GM21825 (cell line): ENCODE measurements at regions not wholly inside any gene's neighbourhood (a gene's known extent, or its start where the extent isn't known, plus 50 kb on each side); places are given as distances from the start of the nearest gene placed in this dataset.

Source experiments
- ATAC-seq: cut with Tn5 transposase; IDR thresholded peaks from one replicate; pipeline ENCODE4 v1.9.1; 2021; ENCODE audit warnings: mild to moderate bottlenecking, moderate library complexity; ENCODE audit not compliant: unreplicated experiment

GRCh38 chr1:30610917-30611316 is 112.5 kb downstream of the MATN1 start:
- ATAC-seq = no peak

DNA sequence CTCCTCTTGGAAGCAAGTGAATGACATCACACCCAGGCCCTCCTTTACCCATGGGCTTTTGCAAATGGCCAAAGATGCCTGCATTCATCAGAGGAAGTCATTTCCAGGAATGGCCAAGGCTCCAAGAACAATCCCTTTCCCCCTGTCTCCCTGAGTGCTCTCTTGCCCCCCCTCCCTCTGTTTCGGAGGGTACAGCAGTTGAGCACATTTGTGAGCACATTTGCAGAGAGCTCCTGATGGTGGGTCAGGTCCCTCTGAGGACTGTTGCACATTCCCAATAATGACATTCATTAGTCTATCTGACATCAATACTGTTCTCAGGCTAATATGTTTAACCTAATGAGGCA is 113.4 kb downstream of the MATN1 start:
- no peak for ATAC-seq

DNA sequence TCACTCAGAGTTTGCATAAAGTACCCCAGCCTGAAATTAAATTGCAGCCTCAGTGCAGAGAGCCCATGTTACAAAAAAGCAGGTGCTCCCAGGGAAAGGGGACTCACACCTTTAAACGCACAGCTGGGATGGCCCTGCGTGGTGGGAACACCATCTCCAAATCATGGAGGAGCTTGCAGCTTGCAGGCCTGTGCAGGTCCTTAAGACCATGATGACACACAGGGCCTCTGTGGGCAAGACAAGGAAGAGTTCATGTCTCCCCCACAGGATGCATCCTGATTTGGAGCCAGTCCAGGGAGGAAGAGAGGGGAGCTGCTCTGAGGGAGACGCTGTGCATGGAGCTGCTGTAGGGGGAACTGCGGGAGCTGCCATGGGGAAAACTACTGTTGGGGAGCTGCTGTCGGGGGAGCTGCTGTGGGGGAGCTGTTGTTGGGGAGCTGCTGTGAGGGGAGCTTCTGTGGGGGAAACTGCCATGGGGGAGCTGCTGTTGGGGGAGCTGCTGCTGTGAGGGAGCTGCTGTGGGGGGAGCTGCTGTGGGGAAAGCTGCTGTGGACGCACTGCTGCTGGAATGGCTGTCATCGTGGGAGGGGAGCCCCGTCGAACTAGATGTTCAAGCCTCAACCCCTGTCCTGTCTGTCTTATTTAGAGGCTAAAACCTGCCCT is 113.9 kb downstream of the MATN1 start:
- ATAC-seq = no peak

- ATAC-seq = no peak
Observed at GRCh38 chr1:30607723-30608122, 115.7 kb downstream of the MATN1 start.

- ATAC-seq = no peak
Observed at GRCh38 chr1:30606166-30606565, 117.2 kb downstream of the MATN1 start.

DNA sequence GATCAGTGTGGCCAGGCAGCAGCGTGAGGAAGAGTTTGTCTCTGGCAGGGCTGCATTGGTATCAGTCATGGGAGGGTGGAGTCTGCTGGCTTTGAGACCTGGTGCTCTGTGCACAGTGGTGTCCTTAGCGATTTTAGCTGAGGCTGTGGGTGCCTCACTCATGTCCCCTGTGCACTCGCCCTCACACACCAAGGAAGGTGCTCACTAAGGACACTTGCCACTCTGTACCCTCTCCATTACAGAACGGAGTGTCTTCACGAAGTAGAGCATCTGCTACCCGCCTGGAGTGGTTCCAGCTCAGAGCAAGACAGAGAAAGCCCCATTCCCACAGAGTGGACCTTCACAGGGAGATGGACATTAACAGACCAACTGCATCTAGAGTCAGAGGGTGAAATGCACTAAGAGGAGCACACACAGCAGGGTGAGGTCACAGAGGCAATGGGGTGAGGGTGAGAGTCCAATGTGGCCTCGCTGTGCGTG is 117.9 kb downstream of the MATN1 start:
- no peak for ATAC-seq

GRCh38 chr1:30604801-30605440 is 118.5 kb downstream of the MATN1 start:
- no peak for ATAC-seq

DNA sequence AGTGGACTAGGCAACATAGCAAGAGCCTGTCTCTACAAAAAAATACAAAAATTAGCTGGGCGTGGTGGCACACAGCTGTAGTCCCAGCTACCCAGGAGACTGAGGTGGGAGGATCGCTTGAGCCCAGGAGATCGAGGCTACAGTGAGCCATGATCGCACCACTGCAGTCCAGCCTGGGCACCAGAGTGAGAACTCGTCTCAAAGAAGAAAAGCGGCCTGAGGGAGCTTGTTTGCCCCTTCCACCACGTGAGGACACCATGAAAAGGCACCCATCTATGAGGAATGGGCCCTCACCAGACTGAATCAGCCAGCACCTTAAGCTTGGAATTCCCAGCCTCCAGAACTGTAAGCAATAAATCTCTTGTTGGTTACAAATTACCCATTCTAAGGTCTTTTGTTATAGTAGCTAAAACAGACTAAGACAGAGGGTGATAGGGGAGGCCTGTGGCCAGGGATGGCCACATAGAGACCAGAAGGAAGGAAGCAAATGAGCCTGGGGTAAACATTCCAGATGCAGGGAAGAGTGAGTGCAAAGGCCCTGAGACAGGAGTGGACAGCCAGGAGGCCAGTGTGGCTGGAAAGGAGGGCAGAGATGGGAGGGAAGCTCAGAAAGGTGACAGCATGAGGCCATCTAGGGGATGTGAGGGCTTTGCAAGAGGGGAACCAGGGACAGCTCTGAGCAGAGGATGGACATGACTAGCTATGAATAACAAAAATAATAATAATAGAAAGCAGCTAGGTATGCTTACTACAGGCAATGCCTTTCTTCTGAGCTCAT is 120.1 kb downstream of the MATN1 start:
- ATAC-seq = no peak

DNA sequence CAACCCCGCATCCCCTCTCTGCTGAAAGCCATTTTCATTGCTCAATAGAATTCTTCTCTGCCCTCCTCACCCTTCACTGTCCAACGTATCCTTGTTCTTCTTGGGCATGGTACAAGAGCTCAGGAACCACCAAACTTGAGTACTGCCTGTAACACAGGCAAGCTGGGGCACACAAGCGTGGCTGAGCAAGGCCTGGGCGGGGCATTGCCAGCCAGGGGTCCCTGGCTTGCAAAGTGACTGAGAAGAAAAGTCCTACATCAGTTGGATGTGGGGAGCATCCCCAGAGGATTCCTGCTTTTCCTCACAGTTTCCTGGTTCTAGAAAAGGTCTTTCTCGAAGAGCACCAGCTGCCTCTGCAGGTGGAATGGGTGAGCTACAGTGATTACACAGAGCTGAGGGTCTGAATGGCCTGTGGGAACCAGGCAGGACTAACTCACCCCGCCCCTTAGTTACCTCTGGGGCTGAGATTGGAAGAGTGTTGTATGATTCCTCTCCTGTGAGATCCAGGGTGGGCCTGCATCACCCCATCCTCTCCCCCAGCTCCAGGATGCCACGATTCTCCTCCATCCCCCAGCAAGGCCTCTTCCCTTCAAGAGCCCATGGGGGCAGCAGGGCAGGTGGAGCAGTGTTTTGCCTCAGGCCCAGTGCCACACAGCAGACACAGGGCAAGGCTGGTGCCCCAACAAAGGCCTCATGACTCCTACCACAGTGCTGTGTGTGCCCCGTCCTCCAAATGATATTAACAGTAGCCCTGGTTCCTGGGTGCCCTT is 121.9 kb downstream of the MATN1 start:
- no peak for ATAC-seq

DNA sequence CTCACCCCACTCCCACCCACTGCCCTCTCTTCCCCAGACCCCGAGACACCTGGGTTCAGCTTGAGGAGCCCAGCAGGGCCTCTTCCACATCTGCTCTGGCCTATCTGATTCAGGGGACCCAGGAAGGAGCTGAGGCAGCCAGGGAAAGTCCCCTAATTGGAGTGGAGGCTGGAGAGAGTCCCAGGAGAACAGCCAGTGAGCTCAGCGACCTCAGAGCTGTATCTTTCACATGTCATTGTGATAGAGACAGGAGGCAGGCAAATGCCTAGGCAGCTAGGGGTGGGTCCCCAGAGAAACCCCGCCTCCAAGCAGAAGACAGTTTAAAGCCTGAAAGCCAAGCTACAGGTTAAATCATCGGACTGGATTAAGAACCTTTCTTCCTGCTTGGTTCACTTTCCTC is 122.7 kb downstream of the MATN1 start:
- ATAC-seq = no peak

DNA sequence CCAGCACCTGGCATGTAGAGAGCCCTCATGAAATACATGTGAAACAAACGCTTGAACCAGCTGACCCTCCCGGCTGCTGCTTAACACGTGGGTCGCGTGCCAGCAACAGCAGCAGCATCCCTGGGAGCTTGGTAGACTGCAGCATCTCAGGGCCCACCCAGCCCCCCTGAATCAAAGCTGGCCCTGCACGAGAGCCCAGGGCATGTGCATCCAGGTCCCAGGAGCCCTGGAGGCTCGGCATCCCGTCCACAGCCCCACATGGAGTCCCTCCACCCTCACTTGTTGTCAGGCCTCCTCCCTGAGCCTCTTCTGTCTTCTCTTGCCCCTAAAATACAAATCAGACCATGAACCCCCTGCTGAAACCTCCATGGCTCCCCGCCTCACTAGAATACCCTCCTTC is 123.1 kb downstream of the MATN1 start:
- ATAC-seq = no peak

DNA sequence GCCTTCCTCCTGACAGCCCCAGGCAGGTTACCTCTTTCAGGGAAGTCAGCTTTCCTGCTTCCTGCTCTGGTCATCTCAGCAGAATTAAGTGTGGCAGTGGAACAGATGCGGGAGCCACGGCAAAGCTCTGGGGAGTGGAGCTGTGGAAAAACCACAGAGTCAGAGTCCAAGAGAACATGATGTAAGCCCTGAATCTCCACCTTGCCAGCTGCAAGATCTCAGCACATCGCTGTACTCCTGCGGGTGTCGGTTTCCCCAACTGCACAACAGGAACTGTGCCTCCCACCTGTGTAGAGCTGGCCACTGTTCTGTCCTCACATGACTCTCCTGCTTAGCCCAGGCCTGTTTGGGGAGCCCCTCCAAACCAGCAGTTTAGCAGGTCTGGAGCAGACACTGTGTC is 123.7 kb downstream of the MATN1 start:
- no peak for ATAC-seq

GRCh38 chr1:30598571-30599114 is 124.7 kb downstream of the MATN1 start:
- no peak for ATAC-seq

DNA sequence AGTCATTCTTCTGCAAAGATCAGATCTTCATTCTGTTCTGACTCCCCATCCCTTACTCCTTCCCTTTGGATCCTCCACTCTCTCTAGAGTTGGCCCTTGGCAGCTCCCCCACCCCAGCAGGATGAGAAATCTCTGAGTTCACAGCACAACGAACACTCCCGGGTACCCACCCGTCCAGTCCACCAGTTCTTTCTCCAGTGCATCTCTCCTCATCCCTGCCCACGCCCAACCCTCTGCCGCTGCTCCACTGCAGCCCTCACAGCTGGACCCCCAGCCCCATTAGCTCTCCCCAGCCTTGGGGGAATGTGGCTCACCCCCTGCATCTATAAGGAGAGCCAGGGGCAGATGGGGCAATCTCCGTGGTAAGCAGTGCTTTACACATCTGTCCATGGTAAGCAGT is 125.7 kb downstream of the MATN1 start:
- no peak for ATAC-seq

GRCh38 chr1:30596891-30597290 is 126.5 kb downstream of the MATN1 start:
- no peak for ATAC-seq

DNA sequence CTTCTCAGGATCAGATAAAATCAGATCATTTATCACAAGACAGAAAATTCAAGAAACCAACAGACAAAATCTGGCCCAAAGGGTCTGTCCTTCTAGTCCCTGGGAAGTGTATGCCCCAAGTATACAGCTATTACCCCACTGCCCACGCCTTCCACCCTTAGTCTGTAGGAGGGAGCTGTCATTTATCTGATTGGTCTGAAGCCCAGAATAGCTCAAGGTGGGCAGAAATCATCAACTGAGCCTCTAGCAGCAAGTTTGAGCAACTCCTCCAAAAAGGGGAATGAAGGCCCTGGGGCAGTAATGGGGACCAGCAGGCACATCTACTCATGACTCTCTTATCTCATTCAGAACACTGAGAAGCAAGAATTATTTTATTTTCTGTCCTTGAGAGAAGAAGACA is 126.9 kb downstream of the MATN1 start:
- ATAC-seq = no peak

GRCh38 chr1:30589083-30589482 is 134.3 kb downstream of the MATN1 start:
- no peak for ATAC-seq

- no peak for ATAC-seq
Observed at GRCh38 chr1:30588311-30589073, 134.9 kb downstream of the MATN1 start.

DNA sequence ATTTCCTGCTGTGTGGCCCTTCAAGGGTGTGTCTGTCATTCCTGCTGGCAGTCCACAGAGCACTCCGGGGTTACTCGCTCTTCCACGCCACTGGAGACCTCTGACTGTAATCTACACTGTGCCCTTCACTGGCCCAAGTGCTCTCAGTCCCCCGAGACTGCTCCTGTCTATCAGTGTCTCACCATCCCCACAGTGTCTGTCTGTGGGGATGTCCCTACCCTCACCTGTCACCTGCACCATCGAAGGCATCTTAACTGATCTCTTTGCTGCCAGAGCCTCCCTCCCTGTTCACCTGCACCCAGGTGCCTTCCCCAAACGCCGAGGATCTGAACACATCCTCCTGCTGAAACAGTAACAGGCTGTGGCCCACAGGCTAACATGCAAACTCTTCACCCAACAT is 136.7 kb downstream of the MATN1 start:
- no peak for ATAC-seq

DNA sequence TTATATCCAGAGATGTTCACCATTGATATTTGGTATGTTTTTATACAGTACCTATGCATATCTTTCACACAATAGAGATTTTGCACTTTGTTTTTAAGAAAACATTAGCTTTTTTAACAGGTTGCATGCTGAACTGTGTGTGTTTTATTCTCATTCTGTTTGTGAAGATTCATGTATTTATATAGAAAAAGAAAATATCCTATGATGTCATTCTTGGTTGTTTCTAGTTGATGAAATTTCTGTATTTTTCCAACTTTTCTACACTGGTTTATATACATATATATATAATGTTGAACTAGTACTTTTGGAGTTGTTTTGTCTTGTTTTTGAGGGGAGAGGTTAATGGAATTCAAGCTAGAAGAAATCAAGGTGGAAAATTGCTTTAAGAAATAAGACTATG is 143.8 kb downstream of the MATN1 start:
- ATAC-seq = no peak
